Cardiac muscle cell (in vitro differentiated cells and primary cell): ENCODE measurements at regions not wholly inside any gene's neighbourhood (a gene's known extent, or its start where the extent isn't known, plus 50 kb on each side); places are given as distances from the start of the nearest gene placed in this dataset.

Experiments used
- DNase-seq, 2 donors: peaks; one replicate each; pipeline versions ENCODE4 v3.0.0 to v3.0.0-alpha.2; 2010 to 2017; ENCODE audit warnings: low read depth in 1 of 2, low spot score in 1 of 2
- H3K27ac ChIP-seq: fragments of 200-600 bp; sonication (generic); 2 replicates; pipeline ENCODE4 v1.5.1; 2016
- H3K27me3 ChIP-seq: fragments of 200-600 bp; sonication (generic); 2 replicates; pipeline ENCODE4 v1.6.0; 2016; ENCODE audit warnings: control low read depth
- H3K36me3 ChIP-seq: fragments of 200-600 bp; sonication (generic); 2 replicates; pipeline ENCODE4 v1.5.1; 2016; ENCODE audit warnings: control low read depth
- H3K4me1 ChIP-seq: fragments of 200-600 bp; sonication (generic); 2 replicates; pipeline ENCODE4 v1.8.1; 2017; ENCODE audit warnings: low read depth, mild to moderate bottlenecking, mixed run types
- H3K4me3 ChIP-seq: fragments of 200-600 bp; sonication (generic); 2 replicates; pipeline ENCODE4 v1.5.1; 2016; ENCODE audit warnings: mild to moderate bottlenecking
- H3K9me3 ChIP-seq: fragments of 200-600 bp; sonication (generic); 2 replicates; pipeline ENCODE4 v1.5.1; 2017; ENCODE audit warnings: low read depth, mild to moderate bottlenecking, control low read depth
- CTCF ChIP-seq: IDR thresholded peaks from 2 replicates; pipeline ENCODE4 v1.5.1; 2012; ENCODE audit warnings: low read depth, mild to moderate bottlenecking, low read length

- H3K27me3 ChIP-seq: no peaks in the 10 kb centered on the region
- H3K4me1 ChIP-seq: no peaks in the 10 kb centered on the region
- DNase-seq: no peak
- no peaks in the 10 kb centered on the region for H3K9me3 ChIP-seq
- H3K36me3 ChIP-seq: no peaks in the 10 kb centered on the region
- no peak overlapping the region for H3K27ac ChIP-seq
- TF ChIP-seq CTCF: no peak
- H3K4me3 ChIP-seq: no peak overlapping the region
These were observed 308.1 kb upstream of the PPARGC1A start for GRCh38 chr4:24197955-24198354.

GRCh38 chr4:24196785-24197184 lies 306.9 kb upstream of the PPARGC1A start:
- H3K9me3 ChIP-seq: no peaks in the 10 kb centered on the region
- DNase-seq: no peak
- no peaks in the 10 kb centered on the region for H3K36me3 ChIP-seq
- TF ChIP-seq CTCF: no peak
- no peaks in the 10 kb centered on the region for H3K27me3 ChIP-seq
- no peaks in the 10 kb centered on the region for H3K4me1 ChIP-seq
- no peak overlapping the region for H3K27ac ChIP-seq
- H3K4me3 ChIP-seq: no peak overlapping the region

GRCh38 chr4:24195991-24196736 lies 306.3 kb upstream of the PPARGC1A start:
- Histone ChIP-seq H3K9me3 (no peaks in the 10 kb centered on the region), H3K27me3 (no peaks in the 10 kb centered on the region), H3K4me3 (no peak overlapping the region), H3K4me1 (no peaks in the 10 kb centered on the region), H3K36me3 (no peaks in the 10 kb centered on the region), H3K27ac (no peak overlapping the region)
- DNase-seq: no peak
- TF ChIP-seq CTCF: no peak

- no peak for DNase-seq
- Histone ChIP-seq H3K9me3 (no peaks in the 10 kb centered on the region), H3K4me3 (no peak overlapping the region), H3K27ac (no peak overlapping the region), H3K4me1 (no peaks in the 10 kb centered on the region), H3K27me3 (peaks cover 3% of the 10 kb centered on the region), H3K36me3 (no peaks in the 10 kb centered on the region)
- TF ChIP-seq CTCF: no peak
These were observed 302.3 kb upstream of the PPARGC1A start for GRCh38 chr4:24192018-24192641.

GRCh38 chr4:24190761-24191695 lies 301.2 kb upstream of the PPARGC1A start:
- no peaks in the 10 kb centered on the region for H3K4me1 ChIP-seq
- DNase-seq: no peak
- no peak overlapping the region for H3K27ac ChIP-seq
- no peak overlapping the region for H3K4me3 ChIP-seq
- peaks cover 3% of the 10 kb centered on the region for H3K27me3 ChIP-seq
- H3K9me3 ChIP-seq: no peaks in the 10 kb centered on the region
- no peaks in the 10 kb centered on the region for H3K36me3 ChIP-seq
- TF ChIP-seq CTCF: no peak
